H4 (cell line): ENCODE measurements at regions not wholly inside any gene's neighbourhood (a gene's known extent, or its start where the extent isn't known, plus 50 kb on each side); places are given as distances from the start of the nearest gene placed in this dataset.
"Not testable (repeated sequence)": the region's sequence is repeated elsewhere in the genome, so short reads cannot be mapped to it uniquely, and the experiment has no call there.

Experiments used
- DNase-seq: peaks from one replicate; pipeline ENCODE4 v3.0.0-alpha.2; 2015; ENCODE audit warnings: low spot score

- no peak for DNase-seq
Measured at GRCh38 chr10:106384496-106384895, 780.0 kb downstream of the SORCS1 start.

GRCh38 chr10:106380706-106381105 is 783.8 kb downstream of the SORCS1 start:
- DNase-seq: no peak

GRCh38 chr10:106378251-106378650 is 786.3 kb downstream of the SORCS1 start:
- DNase-seq: no peak

GRCh38 chr10:106370751-106371150 is 793.8 kb downstream of the SORCS1 start:
- no peak for DNase-seq

- no peak for DNase-seq
Measured at GRCh38 chr10:106360870-106361269, 803.6 kb downstream of the SORCS1 start.

DNA sequence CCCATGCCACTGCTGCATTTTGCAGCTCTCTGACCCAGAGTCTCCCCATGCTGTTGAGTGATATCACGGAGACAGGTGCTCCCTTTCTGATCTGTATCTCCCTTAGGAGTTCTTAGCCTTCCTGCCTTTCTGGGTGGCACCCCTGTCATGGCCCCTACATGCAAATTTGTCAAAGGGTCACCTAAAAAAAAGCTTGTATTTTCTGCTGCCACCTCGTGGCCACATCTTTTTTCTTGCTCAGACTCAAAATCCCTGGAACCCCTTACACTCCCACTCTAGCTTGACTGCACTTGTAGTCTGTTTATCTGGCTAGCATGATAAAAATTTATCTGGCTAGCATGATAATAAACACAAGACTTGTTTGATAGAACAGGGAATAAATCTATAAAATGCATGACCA is 809.1 kb downstream of the SORCS1 start:
- no peak for DNase-seq

GRCh38 chr10:106348933-106349332 is 815.6 kb downstream of the SORCS1 start:
- no peak for DNase-seq

DNA sequence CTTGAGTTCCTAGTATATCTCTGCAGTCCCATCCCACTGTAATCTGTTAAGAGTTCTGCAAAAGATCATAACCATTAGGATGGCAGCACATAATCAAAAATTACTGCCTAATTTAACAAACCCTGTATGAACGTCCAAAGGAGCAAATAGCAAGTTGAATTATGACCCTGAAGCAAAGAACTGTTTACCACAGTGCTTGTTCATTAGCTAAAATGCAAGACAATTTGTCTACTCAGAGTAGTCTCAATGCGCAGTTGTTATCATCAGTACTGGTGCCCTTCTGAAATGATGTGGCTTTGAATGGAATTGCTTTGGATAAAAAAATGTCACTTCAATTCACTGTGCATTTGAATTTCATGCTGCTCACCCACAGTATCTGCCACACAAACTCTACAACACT is 817.0 kb downstream of the SORCS1 start:
- DNase-seq: no peak

- not testable (repeated sequence) for DNase-seq
Measured at GRCh38 chr10:106343539-106343938, 821.0 kb downstream of the SORCS1 start.

- DNase-seq: no peak
Measured at GRCh38 chr10:106341356-106341755, 823.1 kb downstream of the SORCS1 start.

GRCh38 chr10:106338486-106338885 is 826.0 kb downstream of the SORCS1 start:
- no peak for DNase-seq

GRCh38 chr10:106336874-106337273 is 827.6 kb downstream of the SORCS1 start:
- peak; percentile 30 for DNase-seq

GRCh38 chr10:106327747-106328146 is 836.8 kb downstream of the SORCS1 start:
- DNase-seq: no peak

GRCh38 chr10:106320876-106321275 is 843.6 kb downstream of the SORCS1 start:
- no peak for DNase-seq

DNA sequence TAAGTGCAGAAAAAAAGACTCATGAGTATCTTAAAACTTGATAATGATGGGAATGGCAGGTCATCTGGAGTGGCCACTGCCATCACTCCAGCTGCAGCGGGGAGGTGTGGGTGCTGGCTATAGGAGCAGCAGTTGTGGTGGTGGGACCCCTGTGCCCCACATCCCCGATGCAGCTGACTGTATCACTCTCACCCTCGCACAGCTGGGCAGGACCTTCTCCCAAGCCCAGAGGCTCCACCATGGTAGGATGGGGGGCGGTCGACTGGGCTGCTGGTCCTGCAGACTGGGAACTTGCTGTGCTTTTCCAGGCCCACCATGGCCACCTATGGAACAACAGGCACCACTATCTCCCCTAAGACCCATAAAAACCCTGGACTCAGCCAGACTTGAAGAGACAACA is 844.4 kb downstream of the SORCS1 start:
- no peak for DNase-seq

GRCh38 chr10:106317554-106317953 is 847.0 kb downstream of the SORCS1 start:
- no peak for DNase-seq

- DNase-seq: no peak
Measured at GRCh38 chr10:106313041-106313440, 851.5 kb downstream of the SORCS1 start.

- DNase-seq: no peak
Measured at GRCh38 chr10:106312087-106312486, 852.4 kb downstream of the SORCS1 start.

DNA sequence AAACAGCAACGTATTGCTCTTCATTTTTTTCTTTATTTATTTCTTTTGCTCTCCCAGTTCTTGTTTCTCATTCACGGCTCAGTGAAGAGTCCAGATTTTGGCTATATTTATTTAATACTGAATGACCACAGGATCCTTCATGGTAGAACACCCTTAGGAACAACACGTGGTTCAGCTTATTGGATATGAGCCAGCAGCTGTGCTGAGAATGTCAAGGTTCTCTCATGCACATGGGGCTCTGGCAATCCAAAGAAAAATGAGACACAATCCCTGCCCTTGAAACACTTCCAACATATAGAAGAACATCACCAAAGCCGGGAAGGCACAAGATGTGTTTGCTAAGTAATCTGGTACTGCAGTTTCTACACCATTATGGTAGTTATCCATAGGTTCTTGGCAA is 852.9 kb downstream of the SORCS1 start:
- DNase-seq: no peak

DNA sequence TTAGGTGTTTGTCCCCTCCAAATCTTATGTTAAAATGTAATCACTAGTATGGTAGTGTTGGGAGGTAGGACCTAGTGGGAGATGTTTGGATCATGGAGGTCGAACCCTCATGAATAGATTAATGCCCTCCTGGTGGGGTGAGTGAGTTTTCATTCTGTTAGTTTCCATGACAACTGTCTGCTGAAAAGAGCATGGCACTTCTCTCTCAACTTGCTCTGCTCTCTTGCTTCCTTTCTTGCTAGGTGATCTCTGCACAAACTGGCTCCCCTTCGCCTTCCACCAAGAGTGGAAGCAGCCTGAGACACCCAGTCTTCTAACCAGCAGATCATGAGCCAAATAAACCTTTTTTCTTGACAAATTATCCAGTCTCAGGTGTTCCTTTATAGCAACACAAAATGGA is 853.9 kb downstream of the SORCS1 start:
- DNase-seq: no peak

DNA sequence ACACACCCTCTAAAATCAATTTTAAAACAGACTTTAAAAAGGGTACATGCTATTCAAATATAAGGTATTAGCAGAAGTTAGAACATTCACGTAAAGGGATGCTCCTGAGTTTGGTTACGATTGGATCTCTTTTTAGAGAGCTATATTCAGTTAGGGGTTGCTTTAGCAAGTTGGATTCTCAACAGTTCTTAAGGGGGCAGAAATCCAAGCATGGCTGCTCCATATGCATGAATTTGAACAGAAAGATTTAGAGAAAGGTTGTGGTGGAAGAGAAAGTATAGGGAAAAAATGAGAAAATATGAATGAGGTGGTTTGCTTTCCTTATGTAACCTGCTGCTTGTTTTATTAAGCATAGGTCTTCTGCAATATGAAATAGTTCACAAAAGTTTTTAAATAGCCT is 855.1 kb downstream of the SORCS1 start:
- no peak for DNase-seq

DNA sequence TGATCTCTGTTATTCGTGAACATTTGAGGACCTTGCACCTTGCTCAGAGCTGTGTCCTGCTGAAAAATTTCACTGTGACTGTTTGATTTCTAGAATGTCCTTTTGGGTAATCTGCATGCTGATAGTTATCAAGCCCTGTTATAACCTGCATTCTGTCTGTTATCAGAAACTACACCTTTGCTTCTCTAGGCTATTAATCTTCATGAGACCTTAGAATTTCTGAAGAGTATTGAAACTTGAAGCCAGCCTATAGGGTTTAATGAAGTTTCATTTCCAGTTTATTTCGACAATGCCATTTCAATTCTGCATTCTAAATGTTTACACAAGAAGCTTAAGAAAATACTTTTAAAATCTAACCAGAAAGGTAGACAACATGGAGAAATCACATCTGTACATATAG is 856.2 kb downstream of the SORCS1 start:
- no peak for DNase-seq

GRCh38 chr10:106304056-106304455 is 860.5 kb downstream of the SORCS1 start:
- DNase-seq: no peak

DNA sequence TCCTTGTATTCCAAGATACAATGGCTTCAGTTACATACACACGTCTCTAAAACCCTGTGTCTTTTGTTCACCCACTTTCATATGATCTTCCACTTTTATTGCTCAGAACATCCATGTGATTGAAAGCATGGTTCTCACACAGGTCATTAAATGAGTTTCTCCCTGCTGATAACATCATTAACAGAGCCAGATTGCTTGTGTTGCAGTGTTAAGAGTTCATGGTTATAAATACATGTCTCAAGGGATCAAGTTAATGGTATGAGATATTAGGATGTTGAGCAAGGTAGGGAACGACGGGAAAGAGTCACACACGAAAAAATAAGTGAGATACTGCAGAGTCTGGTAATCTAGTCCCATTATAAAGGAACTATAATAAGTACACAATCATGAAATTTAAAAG is 861.5 kb downstream of the SORCS1 start:
- DNase-seq: no peak

GRCh38 chr10:106301146-106301545 is 863.4 kb downstream of the SORCS1 start:
- no peak for DNase-seq
